CD1c-positive myeloid dendritic cell (primary cell): ENCODE measurements at regions not wholly inside any gene's neighbourhood (a gene's known extent, or its start where the extent isn't known, plus 50 kb on each side); places are given as distances from the start of the nearest gene placed in this dataset.
A peak's percentile ranks its signal among the peaks of the same experiment; 100 is the strongest.
"Not testable (repeated sequence)": the region's sequence is repeated elsewhere in the genome, so short reads cannot be mapped to it uniquely, and the experiment has no call there.

Experiments
- DNase-seq: peaks from one replicate; pipeline ENCODE4 v3.0.0-alpha.2; 2016; ENCODE audit errors: extremely low spot score

DNA sequence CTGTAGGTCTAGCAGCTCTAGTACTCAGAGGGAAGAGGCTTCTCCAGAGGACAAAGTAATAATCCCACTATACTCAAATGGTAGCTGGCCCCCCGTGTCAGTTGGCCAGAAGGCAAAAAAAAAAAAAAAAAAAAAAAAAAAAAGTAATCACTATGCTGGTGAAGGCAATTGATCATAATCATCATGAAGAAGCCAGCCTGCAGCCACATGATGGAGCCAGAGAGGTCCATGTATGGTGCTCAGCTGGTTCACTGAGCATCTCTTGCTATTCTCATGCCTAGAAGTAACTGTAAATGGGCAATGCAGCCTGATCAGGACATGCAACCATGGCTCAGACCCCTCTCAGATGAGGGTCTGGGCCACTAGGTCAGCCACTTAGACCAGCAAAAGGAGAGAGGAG is 378.8 kb downstream of the MED13L start:
- no peak for DNase-seq

GRCh38 chr12:115897729-115898128 is 379.8 kb downstream of the MED13L start:
- no peak for DNase-seq

DNA sequence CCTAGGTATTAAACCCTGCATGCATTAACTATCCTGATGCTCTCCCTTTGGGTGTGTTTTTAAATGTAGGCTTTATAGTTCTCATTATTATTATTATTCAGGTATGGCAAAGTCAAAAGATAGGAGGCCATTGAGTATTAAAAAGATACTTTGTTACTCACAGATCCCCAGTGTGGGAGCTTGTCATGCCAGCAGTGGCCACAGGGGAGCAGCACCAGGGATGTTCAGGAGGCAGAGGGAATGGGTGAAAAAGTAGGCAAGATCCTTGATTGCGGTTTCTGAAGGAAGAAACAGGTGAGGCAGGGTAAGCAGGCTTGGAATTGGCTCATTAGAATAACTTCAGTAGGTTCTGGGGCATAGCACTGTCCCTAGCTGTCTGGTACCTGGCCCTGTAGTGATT is 382.2 kb downstream of the MED13L start:
- no peak for DNase-seq

GRCh38 chr12:115891556-115892164 is 385.8 kb downstream of the MED13L start:
- DNase-seq: no peak

GRCh38 chr12:115886666-115887065 is 390.8 kb downstream of the MED13L start:
- DNase-seq: no peak

- no peak for DNase-seq
Observed at GRCh38 chr12:115885040-115885690, 392.3 kb downstream of the MED13L start.

GRCh38 chr12:115882936-115883335 is 394.6 kb downstream of the MED13L start:
- no peak for DNase-seq

DNA sequence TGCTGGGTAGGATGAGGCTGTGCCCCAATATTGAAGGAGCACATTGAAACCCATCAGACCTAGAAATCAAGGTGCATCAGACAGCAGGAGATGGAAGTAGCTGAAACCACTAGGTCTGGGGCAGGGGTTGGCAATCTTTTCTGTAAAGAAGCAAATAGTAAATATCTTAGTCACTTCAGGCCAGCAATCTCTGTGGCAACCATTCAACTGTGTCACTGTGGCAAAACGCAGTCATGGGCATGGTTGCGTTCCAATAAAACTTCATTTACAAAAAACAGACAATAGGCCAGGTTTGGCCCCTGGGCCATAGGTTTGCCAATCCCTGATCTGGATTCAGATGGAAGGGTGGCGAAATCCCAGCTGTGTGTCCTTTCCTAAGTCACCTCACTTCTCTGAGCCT is 397.3 kb downstream of the MED13L start:
- DNase-seq: no peak

DNA sequence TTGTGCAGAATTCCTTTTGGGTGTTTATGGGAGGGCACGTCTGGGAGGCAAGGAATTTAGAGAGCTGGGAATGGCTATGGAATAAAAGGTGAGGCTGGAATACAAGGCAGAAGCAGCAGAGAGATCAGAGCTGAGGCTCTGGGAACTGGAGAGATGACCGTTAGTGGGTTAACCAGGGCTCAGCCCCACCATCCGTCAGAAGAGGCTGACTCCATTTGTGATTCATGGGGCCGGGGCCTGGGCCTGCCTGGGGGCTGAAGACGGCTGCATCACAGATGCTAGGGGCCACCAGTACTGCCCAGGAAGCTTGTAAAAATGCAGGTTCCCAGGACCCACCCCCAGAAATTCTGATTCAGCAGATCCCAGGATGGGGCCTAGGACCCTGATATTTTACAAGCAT is 398.1 kb downstream of the MED13L start:
- DNase-seq: no peak

DNA sequence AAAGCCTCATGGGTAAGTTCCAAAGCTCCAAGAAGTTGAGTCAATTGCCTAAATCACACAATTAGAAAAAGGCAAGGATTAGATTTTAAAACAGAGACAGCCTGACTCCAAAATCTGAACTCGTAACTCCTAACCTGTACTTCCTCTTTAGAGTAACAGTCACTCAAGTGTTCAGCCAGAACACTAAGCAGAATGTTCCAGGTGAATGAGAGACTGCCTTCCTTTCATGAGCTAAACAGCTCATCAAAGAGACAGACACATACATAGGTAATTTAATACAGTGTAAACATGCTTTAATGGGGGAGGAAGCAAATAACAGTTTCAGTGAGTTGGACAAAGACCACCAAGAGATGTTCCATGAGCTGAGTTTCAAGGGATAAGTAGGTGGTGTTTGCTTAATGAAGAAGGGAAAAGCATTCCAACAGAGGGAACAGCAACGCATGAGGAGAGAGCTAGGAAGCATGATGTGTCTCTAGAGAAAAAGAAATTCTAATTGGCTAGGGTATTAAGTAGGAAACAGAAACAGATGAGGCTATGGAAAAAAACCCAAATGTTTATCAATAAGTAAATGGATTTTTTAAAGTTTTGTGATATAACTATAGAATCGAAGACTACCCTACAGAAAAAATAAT is 403.9 kb downstream of the MED13L start:
- DNase-seq: no peak

GRCh38 chr12:115872919-115873357 is 404.6 kb downstream of the MED13L start:
- DNase-seq: no peak

GRCh38 chr12:115872212-115872611 is 405.3 kb downstream of the MED13L start:
- DNase-seq: no peak

GRCh38 chr12:115871714-115872113 is 405.8 kb downstream of the MED13L start:
- peak; percentile 7 for DNase-seq

- DNase-seq: no peak
Observed at GRCh38 chr12:115870510-115870909, 407.0 kb downstream of the MED13L start.

GRCh38 chr12:115870021-115870420 is 407.5 kb downstream of the MED13L start:
- no peak for DNase-seq

DNA sequence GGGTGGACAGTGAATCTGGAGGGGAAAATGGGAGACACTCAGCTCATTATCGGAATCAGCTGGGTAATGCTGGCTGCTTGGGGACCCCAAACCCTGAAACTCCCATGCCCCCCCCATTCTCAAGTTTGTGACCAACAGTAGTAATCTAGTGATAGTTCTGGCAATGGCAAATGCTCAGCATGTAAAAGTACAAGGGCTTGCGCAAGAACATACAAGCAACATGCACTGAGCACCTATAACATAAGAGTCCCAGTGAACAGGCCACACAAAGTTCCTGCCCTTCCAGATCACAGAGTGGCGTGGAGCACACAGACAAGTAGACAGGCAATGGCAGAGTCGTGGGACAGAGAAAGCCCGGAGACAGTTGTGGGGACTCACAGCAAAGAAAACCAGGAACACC is 407.9 kb downstream of the MED13L start:
- no peak for DNase-seq

DNA sequence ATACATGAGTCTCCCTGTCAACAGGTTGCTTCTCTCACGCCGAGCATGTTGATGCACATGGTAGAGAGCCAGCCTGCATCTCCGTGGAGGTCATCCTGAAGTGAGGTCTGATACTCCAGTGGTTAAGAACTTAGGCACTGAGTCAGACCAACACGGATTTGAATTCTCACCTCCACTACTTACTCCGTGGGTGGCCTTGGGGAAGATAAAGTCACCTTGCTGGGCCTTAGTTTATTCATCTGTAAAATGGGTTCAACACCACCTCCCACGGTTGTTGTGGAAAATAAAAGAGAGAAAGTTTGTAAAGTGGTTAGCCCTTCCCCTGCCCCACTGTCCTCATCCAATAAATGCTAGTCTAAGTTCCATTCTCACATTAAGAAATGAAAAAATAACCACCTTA is 408.9 kb downstream of the MED13L start:
- no peak for DNase-seq

GRCh38 chr12:115867854-115868253 is 409.6 kb downstream of the MED13L start:
- DNase-seq: no peak

DNA sequence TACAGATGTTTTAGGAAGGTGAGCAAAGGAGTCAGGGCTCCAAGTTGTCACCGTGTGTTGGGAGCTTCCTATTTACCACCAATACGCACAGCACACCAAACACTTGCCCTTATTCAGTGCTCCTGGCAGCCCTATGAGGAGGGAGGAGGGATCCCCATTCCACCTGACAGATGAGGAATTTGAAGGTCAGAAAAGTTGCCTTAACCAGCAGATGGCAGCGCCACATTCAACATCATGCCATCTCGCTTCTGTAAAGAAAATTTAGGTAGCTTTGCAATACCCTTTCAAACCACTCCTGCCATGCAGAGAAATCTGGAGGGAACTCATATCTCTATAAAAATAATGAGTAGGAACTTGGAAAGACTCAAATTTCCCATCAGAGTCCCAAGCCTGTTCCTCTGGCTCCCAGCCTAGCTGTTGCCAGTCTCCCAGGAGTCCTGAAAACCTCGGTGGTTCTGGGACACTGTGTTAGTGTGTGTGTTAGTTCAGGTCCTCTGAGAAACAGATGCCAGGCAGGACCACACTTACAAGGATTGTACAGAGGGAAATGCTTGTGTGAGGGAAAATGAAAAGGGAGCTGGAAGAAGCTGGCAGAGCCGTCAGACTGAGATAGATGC is 410.5 kb downstream of the MED13L start:
- DNase-seq: no peak

DNA sequence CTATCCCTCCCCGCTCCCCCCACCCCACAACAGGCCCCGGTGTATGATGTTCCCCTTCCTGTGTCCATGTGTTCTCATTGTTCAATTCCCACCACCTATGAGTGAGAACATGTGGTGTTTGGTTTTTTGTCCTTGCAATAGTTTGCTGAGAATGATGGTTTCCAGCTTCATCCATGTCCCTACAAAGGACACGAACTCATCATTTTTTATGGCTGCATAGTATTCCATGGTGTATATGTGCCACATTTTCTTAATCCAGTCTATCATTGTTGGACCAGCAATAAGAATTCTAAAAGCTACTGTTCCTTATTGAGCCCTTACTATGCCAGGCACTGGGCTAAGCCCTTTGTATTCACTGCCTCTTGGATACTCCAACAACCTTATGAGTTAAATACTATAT is 411.2 kb downstream of the MED13L start:
- not testable (repeated sequence) for DNase-seq

DNA sequence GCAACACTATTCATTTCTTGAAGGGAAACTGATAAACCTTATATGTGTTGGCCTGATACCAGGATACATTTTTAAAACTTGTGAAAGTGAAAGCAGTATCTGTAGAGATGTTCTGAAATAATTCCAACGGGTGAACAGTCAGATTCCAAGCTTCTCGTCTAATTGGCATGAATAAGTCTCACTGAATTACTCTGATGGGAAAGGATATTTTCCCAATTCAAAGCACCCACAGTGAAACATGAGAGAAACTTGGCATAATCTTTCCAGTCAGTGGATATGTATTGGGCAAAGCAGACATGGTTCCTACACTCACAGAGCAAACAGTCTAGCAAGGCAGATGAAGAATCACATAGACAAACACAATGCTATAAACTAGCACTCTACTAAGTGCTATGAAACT is 413.1 kb downstream of the MED13L start:
- DNase-seq: no peak

- DNase-seq: no peak
Observed at GRCh38 chr12:115860619-115861018, 416.9 kb downstream of the MED13L start.

GRCh38 chr12:115859231-115859630 is 418.3 kb downstream of the MED13L start:
- no peak for DNase-seq
